VCaP (cell line): ENCODE measurements at regions not wholly inside any gene's neighbourhood (a gene's known extent, or its start where the extent isn't known, plus 50 kb on each side); places are given as distances from the start of the nearest gene placed in this dataset.

Experiments
- H3K27ac ChIP-seq: fragments of 450-650 bp; 2 replicates; pipeline ENCODE4 v1.5.1; 2017
- CTCF ChIP-seq: fragments of 450-650 bp; conservative IDR thresholded peaks from 2 replicates; pipeline ENCODE4 v1.5.1; 2017; ENCODE audit warnings: mild to moderate bottlenecking, moderate library complexity

- H3K27ac ChIP-seq: no peak overlapping the region
- no peak for TF ChIP-seq CTCF
These were observed 425.8 kb upstream of the PABPC4L start for GRCh38 chr4:134627366-134627765.

- TF ChIP-seq CTCF: no peak
- no peak overlapping the region for H3K27ac ChIP-seq
These were observed 422.8 kb upstream of the PABPC4L start for GRCh38 chr4:134624365-134624764.

DNA sequence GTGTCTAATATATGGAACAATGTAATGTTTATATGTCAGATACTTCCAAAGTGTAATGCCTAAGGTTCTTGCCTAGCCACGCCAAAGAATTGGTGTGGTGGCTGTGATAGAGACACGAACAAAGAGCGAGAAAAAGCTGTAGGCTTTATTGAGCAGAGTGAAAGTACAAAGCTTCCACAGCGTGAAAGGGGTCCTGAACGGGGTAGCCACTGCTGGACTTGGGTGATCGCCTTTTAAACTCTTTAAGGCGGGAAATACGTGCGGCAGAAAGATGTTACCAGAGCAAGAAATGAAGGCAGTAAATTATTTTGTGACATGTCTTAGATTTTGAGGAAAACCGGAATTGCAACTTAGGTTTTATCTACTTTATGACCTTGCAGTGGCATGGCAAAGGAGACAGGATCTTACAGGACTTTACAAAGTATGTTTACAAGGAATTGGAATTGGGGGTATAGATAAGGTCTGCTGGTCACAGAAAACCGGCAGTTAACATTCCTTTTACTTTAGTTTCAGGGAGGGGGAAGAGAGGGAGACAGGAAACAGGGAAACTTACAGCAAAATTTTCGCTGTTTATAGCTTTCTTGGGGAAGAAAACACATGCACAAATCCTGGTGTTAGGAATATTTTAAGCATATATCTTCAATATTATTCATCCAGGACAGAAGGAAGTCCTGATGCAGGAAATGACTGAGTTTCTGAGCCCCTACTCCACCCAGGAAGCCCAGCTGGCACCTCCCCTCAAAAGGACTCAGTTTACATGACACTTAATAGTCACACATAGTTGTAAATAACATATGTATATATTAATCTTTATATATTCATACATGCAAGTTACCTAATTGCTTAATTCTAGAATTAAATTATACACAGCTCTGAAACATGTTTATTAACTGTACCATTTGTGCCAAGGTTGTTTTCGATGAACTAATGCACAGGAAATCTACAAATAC is 421.3 kb upstream of the PABPC4L start:
- peak overlapping the region; percentile 24; the same call in 1 of the 2 replicates for H3K27ac ChIP-seq

GRCh38 chr4:134622199-134622598 is 420.6 kb upstream of the PABPC4L start:
- H3K27ac ChIP-seq: peak overlapping the region; percentile 24; the same call in 1 of the 2 replicates
- no peak for TF ChIP-seq CTCF

GRCh38 chr4:134621715-134622114 is 420.1 kb upstream of the PABPC4L start:
- H3K27ac ChIP-seq: peak overlapping the region; percentile 24; the same call in 1 of the 2 replicates

DNA sequence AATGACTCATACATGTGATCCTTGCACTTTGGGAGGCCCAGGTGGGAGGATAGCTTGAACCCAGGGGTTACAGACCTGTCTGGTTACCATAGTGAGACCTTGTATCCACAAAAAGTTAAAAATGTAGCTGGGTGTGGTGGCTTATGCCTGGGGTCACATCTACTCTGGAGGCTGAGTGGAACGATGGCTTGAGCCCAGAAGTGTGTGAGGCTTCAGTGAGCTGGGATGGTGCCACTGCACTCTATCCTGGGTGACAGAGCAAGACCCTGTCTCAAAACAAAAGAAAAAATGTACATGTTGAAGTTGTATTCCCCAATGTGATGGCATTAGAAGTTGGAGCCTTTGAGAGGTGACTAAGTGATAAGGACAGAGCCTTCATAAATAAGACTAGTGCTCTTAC is 409.4 kb upstream of the PABPC4L start:
- no peak for TF ChIP-seq CTCF
- no peak overlapping the region for H3K27ac ChIP-seq

DNA sequence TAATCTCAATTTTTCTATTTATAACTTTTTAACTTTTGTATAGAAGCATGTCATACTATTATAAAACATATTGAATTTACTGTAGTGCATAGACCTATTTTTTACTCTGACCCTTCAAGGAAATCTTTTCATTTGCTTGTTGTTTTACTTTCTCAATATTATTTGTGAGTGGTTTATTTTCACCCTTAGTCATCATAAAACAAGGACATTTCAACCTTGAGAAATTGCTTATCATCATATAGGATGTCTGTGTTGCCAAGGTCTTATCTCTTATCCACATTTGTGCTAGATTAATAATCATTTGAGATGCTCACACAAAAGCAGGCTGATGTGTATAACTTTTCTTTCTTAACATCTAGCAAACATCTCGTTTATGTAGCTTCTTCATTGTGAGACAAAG is 408.6 kb upstream of the PABPC4L start:
- no peak for TF ChIP-seq CTCF

GRCh38 chr4:134601706-134602105 is 400.1 kb upstream of the PABPC4L start:
- no peak overlapping the region for H3K27ac ChIP-seq
- TF ChIP-seq CTCF: no peak

More for the DNA sequence above, 408.6 kb upstream of the PABPC4L start:
- no peak overlapping the region for H3K27ac ChIP-seq
